Activated T-helper 1 cell treated with anti-CD3 and anti-CD28 coated beads, Interleukin-2, amount 50 U/mL, for 16 hours (primary cell): ENCODE measurements at regions not wholly inside any gene's neighbourhood (a gene's known extent, or its start where the extent isn't known, plus 50 kb on each side); places are given as distances from the start of the nearest gene placed in this dataset.

Experiments
- DNase-seq, 2 donors: peaks; one replicate each; pipeline ENCODE4 v3.0.0-alpha.2; 2020; ENCODE audit warnings: low read depth in 1 of 2, low spot score in 1 of 2

DNA sequence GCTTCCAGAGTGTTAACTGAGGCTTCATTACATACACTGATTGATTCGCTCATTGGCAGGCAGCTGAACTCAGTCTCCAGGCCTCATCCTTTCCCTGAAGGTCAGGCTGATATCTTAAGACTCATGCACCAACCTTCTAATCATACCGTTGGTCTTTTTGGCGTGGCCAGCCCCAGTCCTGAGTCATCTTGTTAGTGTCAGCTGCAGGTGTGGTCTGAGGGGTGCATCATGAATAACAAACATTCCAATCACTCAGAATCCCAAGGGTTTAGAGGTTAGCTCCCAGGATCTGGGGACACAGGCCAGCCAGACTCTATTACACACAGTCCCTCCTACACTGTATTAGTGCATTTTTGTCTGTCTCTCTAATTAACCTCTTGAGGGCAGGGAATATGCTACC is 271.5 kb downstream of the HRH4 start:
- DNase-seq, result no peak

GRCh38 chr18:24734058-24734457 is 273.6 kb downstream of the HRH4 start:
- no peak for DNase-seq

DNA sequence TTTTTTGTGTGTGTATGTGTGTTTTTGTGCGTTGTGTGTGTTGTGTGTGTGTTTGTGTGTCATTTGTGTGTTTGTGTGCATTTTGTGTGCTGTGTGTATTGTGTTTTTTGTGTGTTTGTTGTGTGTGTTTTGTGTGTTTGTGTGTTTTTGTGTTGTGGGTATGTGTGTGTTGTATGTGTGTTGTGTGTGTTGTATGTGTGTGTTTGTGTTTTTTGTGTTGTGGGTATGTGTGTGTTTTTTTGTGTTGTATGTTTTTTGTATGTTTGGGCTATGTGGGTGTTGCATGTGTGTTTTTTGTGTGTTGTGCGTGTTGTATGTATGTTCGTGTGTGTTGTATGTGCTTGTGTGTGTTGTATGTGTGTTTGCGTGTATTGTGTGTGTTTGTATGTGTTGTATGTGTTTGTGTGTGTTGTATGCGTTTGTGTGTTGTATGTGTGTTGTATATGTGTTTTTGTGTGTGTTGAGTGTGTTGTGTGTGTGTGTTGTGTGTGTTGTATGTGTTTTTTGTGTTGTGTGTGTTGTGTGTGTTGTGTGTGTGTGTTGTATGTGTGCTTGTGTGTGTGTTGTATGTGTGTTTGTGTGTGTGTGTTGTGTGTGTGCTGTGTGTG is 275.3 kb downstream of the HRH4 start:
- DNase-seq, result no peak

- no peak for DNase-seq
Measured at GRCh38 chr18:24736662-24737330, 276.4 kb downstream of the HRH4 start.

DNA sequence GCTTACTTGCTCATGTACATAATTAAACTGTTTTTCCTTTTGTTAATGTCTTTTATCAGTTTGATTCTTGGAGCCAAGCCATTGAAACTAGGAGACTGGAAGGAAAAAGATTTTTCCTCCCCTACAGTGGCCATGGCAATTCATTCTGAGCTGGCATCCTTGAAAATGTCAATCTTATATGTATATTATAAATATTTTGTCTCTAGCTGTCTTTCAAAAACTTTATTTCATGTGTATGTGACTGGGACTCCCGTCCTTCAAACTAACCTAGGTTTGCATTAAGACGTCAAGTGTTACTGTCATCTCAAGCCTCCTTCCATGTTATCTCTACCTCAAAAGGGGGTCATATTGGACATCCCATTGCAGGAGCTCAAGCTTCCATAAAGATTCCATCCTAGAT is 280.4 kb downstream of the HRH4 start:
- no peak for DNase-seq

- DNase-seq, result no peak
Measured at GRCh38 chr18:24741321-24741720, 280.9 kb downstream of the HRH4 start.

- DNase-seq, result no peak
Measured at GRCh38 chr18:24741965-24742724, 281.7 kb downstream of the HRH4 start.

GRCh38 chr18:24754583-24755253 is 294.3 kb downstream of the HRH4 start:
- DNase-seq, result no peak

GRCh38 chr18:24756385-24756784 is 295.9 kb downstream of the HRH4 start:
- DNase-seq, result no peak

- no peak for DNase-seq
Measured at GRCh38 chr18:24757134-24757533, 296.7 kb downstream of the HRH4 start.

DNA sequence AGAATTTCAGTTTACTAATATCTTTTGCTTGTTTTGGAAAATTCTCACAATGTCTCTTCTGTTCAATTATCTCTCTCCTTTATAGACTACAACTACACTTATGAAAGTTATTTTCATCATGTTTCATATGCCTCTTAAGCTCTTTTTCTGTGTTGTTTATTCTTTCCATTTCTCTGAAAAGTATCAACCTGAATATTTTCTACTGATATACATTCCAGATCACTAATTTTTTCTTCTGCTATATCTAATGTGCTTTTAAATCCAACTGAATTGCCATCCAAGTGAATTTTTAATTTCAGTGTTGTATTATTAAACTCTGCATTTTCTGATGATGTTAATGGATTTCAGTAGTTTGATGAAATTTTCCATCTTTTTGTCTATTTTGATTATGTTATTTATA is 301.3 kb downstream of the HRH4 start:
- no peak for DNase-seq

DNA sequence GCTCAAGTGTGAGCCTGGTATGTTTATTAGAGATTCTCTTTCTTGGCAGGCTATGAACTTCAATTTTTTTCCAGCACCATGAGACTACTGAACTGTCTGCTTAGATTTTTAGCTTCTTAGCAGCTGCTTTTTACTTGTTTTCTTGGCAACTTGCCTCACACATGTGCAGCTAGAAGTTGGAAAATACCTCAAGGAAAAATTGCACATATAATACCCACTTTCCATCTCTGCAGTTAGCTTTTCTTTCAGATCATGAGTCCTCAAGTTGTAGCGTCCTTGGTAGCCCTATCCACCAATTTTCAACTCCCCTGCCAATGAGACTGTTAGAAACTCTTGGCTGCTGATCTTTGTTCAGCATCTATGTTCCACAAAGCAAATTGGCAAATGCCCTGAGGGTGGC is 302.1 kb downstream of the HRH4 start:
- DNase-seq, result no peak

DNA sequence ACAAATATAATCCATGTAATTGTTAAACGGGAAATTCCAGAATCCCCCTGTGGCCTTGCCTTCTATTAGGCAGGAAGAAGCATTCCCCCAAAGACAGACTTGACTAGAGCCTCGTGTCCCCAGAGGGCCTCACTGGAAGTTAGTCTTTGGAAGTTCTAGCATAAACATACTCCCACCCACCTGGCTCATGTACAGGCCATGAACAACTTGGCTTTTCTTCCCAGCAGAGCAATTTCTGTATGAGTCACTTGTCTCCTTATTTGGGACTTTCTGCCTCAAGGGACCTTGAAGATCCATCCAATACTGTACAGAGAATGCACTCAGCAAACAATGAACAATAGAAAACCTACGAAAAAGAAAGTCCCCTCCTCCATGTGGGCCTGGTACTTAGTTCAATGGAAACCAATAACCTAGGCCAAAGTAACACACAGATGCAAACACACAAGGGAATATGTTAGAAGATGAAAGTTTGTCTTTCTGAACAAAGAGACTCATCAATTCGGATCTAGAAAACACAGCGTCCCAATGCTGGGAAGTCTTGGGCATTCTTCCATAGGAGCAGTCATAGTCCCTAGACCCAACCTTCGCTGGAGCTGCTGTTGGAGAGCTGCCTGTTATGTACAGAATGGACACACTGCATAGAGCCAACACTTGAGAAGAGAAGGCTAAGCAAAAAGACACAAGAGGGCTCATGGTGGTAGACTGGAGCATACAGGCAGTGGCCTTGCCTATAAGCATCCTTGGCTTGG is 303.5 kb downstream of the HRH4 start:
- DNase-seq, result no peak

GRCh38 chr18:24764766-24765165 is 304.3 kb downstream of the HRH4 start:
- DNase-seq, result no peak

DNA sequence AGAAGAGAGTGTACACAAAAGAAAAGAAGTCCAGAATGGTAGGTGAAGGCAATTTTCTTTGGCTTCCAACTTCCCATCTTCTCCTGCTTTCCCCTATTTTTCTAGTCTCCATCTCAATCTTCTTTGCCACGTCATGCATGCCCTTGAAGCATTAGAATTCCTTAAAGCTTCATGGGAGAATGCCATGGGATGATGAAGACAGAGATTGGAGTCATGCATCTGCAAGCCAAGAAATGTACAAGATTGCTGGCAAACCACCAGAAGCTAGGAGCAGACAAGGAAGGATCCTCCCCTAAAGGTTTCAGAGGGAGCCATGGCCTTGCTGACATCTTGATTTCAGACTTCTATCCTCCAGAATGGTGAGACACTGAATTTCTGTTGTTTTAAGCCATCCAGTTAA is 305.9 kb downstream of the HRH4 start:
- DNase-seq, result no peak

DNA sequence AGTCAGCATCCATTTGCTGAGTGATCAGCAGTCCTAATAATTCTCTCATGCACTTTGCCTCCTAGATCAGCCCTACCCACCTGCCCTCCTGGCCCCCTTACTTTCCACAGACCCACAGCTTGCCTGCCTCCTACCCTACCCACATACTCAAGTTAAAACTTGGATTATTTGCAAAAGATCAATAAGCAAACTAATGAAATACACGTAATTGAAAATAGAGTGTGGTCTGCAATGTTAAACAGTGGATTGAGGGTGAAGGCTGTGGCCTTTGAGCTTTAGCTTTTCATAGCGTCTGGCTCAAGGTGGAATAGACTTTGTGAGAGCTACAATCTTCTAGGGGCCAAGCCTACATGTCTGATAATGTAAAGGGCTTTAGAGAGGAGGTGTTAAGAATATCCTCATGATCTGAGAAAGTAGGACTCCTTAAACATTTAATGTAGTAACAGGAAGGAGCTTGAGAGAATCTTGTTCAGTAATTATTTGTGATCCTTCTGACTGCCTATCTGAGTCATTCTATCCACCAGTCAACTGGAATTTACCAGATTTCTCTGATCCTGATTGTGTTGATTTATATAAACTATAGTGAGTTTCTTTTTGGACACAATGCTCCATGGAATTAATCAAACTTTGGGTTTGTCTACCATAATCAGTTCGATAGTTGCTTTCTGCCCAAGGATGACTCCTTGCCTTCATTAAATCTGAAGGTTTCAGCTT is 310.0 kb downstream of the HRH4 start:
- no peak for DNase-seq

DNA sequence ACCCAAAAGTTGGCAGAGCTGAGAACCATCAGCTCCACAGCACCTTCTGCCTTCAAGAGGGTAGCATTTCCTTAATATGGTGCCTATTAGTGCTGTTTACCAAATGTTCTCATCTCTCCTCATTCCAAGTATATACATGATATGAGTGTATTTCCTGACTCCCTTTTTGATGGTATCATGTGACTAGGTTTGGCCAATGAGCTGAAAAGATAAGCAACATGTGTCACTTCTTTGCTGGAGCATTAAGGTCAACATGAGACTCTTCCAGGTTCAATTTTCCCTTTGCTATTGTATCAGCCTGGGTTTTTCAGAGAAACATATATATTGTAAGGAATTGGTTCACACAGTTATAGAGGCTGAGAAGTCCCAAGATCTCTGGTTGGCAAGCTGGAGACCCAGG is 310.9 kb downstream of the HRH4 start:
- no peak for DNase-seq

GRCh38 chr18:24773101-24773500 is 312.7 kb downstream of the HRH4 start:
- DNase-seq, result no peak

DNA sequence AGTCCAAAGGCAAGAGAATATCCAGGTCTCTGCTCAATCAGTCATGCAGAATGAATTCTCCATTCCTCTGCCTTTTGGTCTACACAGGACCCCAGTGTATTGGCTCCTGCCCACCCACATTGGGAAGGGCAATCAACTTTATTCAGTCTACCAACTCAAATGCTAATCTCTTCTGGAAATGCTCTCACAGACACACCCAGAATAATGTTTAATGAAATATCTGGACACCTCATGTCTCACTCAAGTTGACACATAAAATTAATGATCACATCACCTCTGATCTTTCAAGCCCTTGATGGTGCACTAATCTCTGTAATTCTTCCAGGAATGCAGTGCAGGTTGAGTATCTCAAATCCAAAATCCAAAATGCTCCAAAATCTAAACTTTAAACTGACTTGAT is 315.6 kb downstream of the HRH4 start:
- DNase-seq, result no peak

GRCh38 chr18:24778810-24779418 is 318.5 kb downstream of the HRH4 start:
- no peak for DNase-seq
